ENCODE measurements at regions not wholly inside any gene's neighbourhood (a gene's known extent, or its start where the extent isn't known, plus 50 kb on each side); places are given as distances from the start of the nearest gene placed in this dataset.

DNA sequence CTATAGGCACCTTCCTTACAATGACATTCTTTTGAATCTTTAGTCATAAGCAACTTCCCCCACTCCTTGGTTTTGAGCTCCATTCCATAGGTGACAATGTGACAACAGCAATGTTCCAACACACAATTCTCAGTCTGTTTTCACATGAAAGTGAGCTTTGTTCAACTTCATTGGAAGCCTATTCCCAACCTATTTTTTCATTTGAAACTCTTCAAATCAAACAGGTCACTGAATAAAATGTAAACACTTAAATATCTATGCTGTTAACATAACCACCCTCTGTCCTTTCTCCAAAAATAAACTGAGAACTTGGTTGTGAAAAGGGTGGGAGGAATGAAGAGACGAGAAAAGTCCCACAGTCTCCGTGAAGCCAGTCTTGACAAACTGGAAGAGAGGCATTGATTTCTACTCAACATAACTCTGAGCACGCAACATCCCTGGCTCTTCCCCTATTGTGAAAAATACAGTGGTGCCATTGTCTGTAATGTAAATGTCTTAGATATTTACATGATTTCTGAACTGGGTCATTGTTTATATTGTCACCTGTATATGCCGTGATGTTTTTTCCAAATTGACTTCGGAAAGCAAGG lies 343.1 kb downstream of the TFAP2A start:
- Histone ChIP-seq H3K4me3 (ENCODE audit: low read length) (no peak overlapping the region), H3K9me3 (replicated peaks; ENCODE audit: low read length) (no peaks in the 10 kb centered on the region), H3K9ac (ENCODE audit: low read depth, low read length) (no peak overlapping the region), H3K36me3 (ENCODE audit: insufficient read depth, low read length) (no peaks in the 10 kb centered on the region), H3K4me1 (ENCODE audit: control insufficient read depth, insufficient read depth, low read length) (no peaks in the 10 kb centered on the region), H3K27me3 (ENCODE audit: control insufficient read depth, insufficient read depth, low read length) (no peaks in the 10 kb centered on the region), H3K4me2 (ENCODE audit: low read length) (no peak overlapping the region)

DNA sequence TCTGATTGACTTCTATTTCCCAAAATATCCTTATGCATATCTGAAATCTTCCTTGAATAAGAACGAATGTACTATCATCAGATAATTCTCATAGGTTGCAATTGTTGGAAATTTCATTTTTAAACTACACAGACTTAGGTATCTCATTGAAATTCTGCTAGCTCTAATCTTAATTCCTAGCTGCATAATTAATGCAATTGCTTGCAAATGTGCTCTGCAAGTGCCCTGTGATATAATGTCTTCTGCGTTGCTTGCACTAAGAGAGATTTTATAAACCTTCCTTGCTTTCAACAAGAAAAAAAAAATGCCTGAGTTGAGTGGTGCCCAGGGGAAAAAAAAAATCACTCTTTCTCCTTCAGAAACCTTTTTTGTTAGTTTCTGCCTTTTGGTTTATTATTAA lies 354.9 kb downstream of the TFAP2A start:
- no peaks in the 10 kb centered on the region for H3K27me3 ChIP-seq (ENCODE audit: control insufficient read depth, insufficient read depth, low read length)
- H3K4me2 ChIP-seq (ENCODE audit: low read length) = no peak overlapping the region
- no peaks in the 10 kb centered on the region for H3K9me3 ChIP-seq (replicated peaks; ENCODE audit: low read length)
- H3K9ac ChIP-seq (ENCODE audit: low read depth, low read length) = no peak overlapping the region
- H3K4me1 ChIP-seq (ENCODE audit: control insufficient read depth, insufficient read depth, low read length) = no peaks in the 10 kb centered on the region
- no peaks in the 10 kb centered on the region for H3K36me3 ChIP-seq (ENCODE audit: insufficient read depth, low read length)
- H3K4me3 ChIP-seq (ENCODE audit: low read length) = no peak overlapping the region

DNA sequence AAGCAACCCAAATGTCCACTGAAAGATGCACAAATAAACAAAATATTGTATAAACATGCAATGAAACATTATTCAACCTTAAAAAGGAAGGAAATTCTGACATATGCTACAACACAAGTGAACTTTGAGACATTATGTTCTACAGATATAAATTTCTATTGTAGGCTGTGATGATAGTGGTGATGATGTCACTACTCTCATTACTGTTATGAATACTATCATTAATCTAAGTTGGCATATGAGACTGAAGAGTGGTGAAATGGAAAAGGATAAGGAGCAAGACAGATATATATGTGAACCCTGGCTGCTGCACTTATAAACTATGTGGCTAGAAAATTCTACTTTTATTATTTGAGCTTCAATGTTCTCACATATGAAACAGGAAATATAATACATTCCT lies 360.2 kb downstream of the TFAP2A start:
- no peaks in the 10 kb centered on the region for H3K27me3 ChIP-seq (ENCODE audit: control insufficient read depth, insufficient read depth, low read length)
- no peaks in the 10 kb centered on the region for H3K36me3 ChIP-seq (ENCODE audit: insufficient read depth, low read length)
- no peak overlapping the region for H3K4me3 ChIP-seq (ENCODE audit: low read length)
- H3K9me3 ChIP-seq (replicated peaks; ENCODE audit: low read length) = no peaks in the 10 kb centered on the region
- no peak overlapping the region for H3K9ac ChIP-seq (ENCODE audit: low read depth, low read length)
- H3K4me1 ChIP-seq (ENCODE audit: control insufficient read depth, insufficient read depth, low read length) = no peaks in the 10 kb centered on the region
- no peak overlapping the region for H3K4me2 ChIP-seq (ENCODE audit: low read length)

DNA sequence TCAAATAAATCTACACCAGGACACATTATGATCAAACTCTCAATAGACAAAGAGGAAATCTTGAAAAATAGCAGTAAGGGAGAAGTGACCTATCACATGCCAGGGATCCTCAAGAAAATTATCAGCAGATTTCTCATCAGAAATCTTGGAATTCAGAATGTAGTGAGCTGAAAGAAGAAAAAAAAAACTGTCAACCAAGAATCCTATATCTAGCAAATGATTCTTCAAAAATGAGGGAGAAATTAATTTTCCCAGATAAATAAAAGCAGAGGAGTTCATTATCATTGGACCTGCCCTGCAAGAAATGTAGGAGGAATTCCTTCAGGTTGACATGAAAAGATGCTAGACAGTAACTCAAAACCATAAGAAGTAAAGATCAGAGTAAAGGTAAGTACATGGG lies 363.6 kb downstream of the TFAP2A start:
- no peak overlapping the region for H3K4me2 ChIP-seq (ENCODE audit: low read length)
- H3K9ac ChIP-seq (ENCODE audit: low read depth, low read length) = no peak overlapping the region
- H3K27me3 ChIP-seq (ENCODE audit: control insufficient read depth, insufficient read depth, low read length) = no peaks in the 10 kb centered on the region
- H3K4me1 ChIP-seq (ENCODE audit: control insufficient read depth, insufficient read depth, low read length) = no peaks in the 10 kb centered on the region
- no peaks in the 10 kb centered on the region for H3K36me3 ChIP-seq (ENCODE audit: insufficient read depth, low read length)
- H3K9me3 ChIP-seq (replicated peaks; ENCODE audit: low read length) = no peaks in the 10 kb centered on the region
- no peak overlapping the region for H3K4me3 ChIP-seq (ENCODE audit: low read length)

DNA sequence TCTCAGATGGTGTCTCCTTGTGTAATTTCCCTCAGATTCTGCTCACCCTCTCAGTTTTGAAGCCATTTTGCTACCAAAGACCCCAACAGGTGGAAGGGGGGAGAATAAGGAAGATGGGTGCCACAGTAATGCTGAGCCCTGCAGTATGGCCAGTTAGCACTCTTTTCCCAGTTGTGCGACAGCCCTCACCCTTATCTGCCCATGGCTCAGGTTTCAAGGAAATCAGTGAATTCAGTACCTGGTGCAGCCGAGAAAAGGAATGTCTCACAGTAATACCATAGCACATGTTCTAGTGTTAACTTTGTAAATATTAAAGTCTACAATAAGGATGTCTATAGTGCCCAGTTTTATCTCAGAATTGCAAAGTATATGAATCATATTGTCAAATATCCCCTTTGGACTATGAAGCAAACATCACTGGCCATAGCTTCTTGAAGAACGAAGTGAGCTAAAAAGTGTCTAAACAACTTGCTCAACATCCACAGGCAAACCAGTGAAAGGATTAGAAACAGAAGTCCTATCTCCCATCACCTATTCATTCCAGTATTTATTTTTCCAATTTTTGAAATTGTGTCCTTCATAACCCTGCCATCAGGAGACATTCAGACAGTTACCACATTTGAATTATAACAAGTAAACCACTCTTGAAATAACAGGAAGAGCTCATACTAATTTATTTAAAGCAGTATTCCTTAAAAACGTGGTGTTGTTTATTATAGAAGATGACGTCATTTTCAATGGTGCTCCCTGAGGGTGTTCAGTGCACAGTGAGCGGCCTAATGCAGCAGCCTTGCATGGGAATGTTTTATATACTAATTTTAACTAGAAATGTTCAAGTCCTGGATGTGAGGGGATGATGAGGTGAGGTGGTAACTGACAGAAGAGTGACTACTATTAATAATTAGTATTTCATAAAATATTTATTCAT lies 366.2 kb downstream of the TFAP2A start:
- Histone ChIP-seq H3K4me3 (ENCODE audit: low read length) (no peak overlapping the region), H3K36me3 (ENCODE audit: insufficient read depth, low read length) (no peaks in the 10 kb centered on the region), H3K4me2 (ENCODE audit: low read length) (no peak overlapping the region), H3K9ac (ENCODE audit: low read depth, low read length) (no peak overlapping the region), H3K4me1 (ENCODE audit: control insufficient read depth, insufficient read depth, low read length) (no peaks in the 10 kb centered on the region), H3K9me3 (replicated peaks; ENCODE audit: low read length) (no peaks in the 10 kb centered on the region), H3K27me3 (ENCODE audit: control insufficient read depth, insufficient read depth, low read length) (no peaks in the 10 kb centered on the region)

DNA sequence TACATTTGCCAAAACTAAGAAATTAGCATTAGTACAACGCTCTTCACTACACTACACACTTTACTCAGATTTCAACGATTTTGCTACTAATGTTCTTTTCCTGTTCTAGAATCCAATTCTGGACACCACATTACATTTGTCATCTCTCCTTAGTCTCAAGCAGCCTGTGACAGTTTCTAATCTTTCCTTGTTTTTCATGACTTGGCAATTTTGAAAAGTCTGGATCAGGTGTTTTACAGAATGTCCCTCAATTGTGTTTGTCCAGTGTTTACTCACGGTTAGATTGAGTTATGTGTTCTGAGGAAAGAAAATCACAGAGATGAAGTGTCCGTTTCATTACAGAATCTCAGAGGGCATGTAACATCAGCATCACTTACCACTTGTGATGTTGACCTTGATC lies 372.6 kb downstream of the TFAP2A start:
- Histone ChIP-seq H3K9me3 (replicated peaks; ENCODE audit: low read length) (no peaks in the 10 kb centered on the region), H3K36me3 (ENCODE audit: insufficient read depth, low read length) (no peaks in the 10 kb centered on the region)

DNA sequence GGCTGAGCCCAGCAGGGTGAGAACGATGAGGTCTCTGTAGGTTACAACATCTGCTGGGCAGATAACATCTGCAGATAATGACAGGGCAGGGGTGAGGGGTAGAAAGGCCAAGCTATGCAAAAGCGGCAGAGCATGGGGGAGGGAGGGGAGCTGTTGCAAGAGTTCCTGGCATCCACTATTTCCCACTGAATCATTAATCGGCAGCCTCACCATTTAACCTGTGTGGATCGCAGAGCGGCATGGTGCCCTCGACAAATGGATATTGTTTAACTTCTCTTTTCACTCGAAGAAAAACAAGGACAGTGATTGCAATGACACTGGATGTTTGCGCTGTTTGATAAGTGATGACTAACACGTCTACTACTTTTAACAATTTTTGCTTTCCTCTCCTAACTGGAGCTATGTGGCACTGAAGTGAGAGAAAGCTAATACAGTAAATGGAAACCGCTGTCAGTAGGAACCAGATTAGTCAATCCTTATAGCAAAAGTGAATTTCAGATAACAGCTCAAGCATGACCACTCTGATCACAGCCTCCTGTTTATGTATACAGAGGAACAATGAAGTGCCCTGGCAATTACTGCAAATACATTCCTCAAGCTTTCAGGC lies 381.5 kb downstream of the TFAP2A start:
- no peak overlapping the region for H3K4me2 ChIP-seq (ENCODE audit: low read length)
- no peaks in the 10 kb centered on the region for H3K36me3 ChIP-seq (ENCODE audit: insufficient read depth, low read length)
- H3K9ac ChIP-seq (ENCODE audit: low read depth, low read length) = no peak overlapping the region
- H3K9me3 ChIP-seq (replicated peaks; ENCODE audit: low read length) = no peaks in the 10 kb centered on the region
- no peaks in the 10 kb centered on the region for H3K4me1 ChIP-seq (ENCODE audit: control insufficient read depth, insufficient read depth, low read length)
- H3K27me3 ChIP-seq (ENCODE audit: control insufficient read depth, insufficient read depth, low read length) = no peaks in the 10 kb centered on the region
- no peak overlapping the region for H3K4me3 ChIP-seq (ENCODE audit: low read length)

More for the DNA sequence above, 372.6 kb downstream of the TFAP2A start:
- Histone ChIP-seq H3K4me1 (ENCODE audit: control insufficient read depth, insufficient read depth, low read length) (no peaks in the 10 kb centered on the region), H3K4me2 (ENCODE audit: low read length) (no peak overlapping the region), H3K4me3 (ENCODE audit: low read length) (no peak overlapping the region), H3K27me3 (ENCODE audit: control insufficient read depth, insufficient read depth, low read length) (no peaks in the 10 kb centered on the region), H3K9ac (ENCODE audit: low read depth, low read length) (no peak overlapping the region)

DNA sequence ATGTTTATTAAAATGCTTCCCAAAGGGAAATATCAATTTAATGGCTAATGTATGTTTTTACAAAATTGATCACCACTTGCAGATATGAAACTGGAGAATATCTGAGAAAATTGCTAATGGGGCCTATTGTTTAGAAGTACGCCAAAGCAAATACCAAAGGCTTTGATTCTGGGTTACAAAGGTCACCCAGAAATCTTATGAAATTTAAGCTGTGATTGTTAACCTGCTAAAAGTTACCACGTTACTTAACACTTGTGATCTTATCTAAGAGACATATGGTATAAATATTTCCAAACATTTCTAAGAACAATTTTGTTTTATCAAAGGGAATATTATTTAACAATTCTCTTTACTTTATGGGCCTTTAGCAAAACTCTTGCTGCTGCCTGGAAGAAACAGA lies 383.3 kb downstream of the TFAP2A start:
- Histone ChIP-seq H3K4me3 (ENCODE audit: low read length) (no peak overlapping the region), H3K9me3 (replicated peaks; ENCODE audit: low read length) (no peaks in the 10 kb centered on the region), H3K9ac (ENCODE audit: low read depth, low read length) (no peak overlapping the region), H3K4me2 (ENCODE audit: low read length) (no peak overlapping the region), H3K36me3 (ENCODE audit: insufficient read depth, low read length) (no peaks in the 10 kb centered on the region), H3K4me1 (ENCODE audit: control insufficient read depth, insufficient read depth, low read length) (no peaks in the 10 kb centered on the region), H3K27me3 (ENCODE audit: control insufficient read depth, insufficient read depth, low read length) (no peaks in the 10 kb centered on the region)

DNA sequence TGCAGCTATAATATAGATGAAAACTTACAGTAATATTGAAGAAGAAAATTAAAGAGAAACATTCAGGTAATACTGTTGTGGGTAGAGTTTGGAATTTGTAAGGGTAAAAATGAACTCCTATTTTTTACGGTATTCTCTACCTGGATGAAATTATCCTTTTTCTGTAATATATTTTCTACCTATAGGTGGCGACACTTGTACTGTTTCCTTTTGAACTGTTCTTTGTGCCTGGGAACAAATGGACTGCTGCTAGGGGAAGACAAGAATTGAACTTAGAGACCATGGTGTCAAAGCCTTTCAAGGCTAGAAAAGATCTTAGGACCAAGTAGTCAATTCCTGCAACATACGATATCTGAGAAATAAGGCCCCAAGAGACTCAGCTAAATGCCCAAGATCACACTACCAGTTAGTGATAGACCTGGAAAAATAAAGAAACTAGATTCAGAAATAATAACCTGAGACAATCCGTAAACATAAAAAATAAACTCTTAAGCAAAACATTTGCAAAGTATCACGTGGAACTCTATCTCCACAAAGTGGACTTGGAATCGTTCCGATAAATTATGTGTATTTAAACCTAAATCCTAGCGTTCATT lies 383.8 kb downstream of the TFAP2A start:
- H3K36me3 ChIP-seq (ENCODE audit: insufficient read depth, low read length) = no peaks in the 10 kb centered on the region
- no peak overlapping the region for H3K4me3 ChIP-seq (ENCODE audit: low read length)
- no peaks in the 10 kb centered on the region for H3K4me1 ChIP-seq (ENCODE audit: control insufficient read depth, insufficient read depth, low read length)
- H3K9me3 ChIP-seq (replicated peaks; ENCODE audit: low read length) = no peaks in the 10 kb centered on the region
- H3K27me3 ChIP-seq (ENCODE audit: control insufficient read depth, insufficient read depth, low read length) = no peaks in the 10 kb centered on the region
- H3K4me2 ChIP-seq (ENCODE audit: low read length) = no peak overlapping the region
- no peak overlapping the region for H3K9ac ChIP-seq (ENCODE audit: low read depth, low read length)

DNA sequence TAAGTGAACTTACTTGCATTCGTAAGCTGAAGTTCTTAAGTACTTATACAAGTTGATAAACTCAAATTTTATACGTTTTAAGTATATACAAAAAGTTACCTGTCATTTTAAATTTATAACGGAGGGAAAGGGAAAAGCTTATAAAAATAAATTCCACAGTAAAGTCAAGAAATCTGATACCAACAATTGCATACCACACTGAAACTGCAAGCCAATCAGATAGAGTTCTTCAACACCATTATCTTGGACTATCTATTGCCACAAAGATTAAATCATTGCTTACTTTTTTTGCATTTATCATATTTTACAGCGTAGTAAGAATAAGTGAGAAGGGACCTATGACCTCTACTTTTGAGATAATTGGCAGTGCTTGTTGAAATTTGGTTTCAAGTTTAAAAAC lies 386.7 kb downstream of the TFAP2A start:
- H3K4me2 ChIP-seq (ENCODE audit: low read length) = no peak overlapping the region
- no peaks in the 10 kb centered on the region for H3K27me3 ChIP-seq (ENCODE audit: control insufficient read depth, insufficient read depth, low read length)
- no peaks in the 10 kb centered on the region for H3K36me3 ChIP-seq (ENCODE audit: insufficient read depth, low read length)
- H3K9me3 ChIP-seq (replicated peaks; ENCODE audit: low read length) = no peaks in the 10 kb centered on the region
- H3K4me3 ChIP-seq (ENCODE audit: low read length) = no peak overlapping the region
- no peaks in the 10 kb centered on the region for H3K4me1 ChIP-seq (ENCODE audit: control insufficient read depth, insufficient read depth, low read length)
- H3K9ac ChIP-seq (ENCODE audit: low read depth, low read length) = no peak overlapping the region

DNA sequence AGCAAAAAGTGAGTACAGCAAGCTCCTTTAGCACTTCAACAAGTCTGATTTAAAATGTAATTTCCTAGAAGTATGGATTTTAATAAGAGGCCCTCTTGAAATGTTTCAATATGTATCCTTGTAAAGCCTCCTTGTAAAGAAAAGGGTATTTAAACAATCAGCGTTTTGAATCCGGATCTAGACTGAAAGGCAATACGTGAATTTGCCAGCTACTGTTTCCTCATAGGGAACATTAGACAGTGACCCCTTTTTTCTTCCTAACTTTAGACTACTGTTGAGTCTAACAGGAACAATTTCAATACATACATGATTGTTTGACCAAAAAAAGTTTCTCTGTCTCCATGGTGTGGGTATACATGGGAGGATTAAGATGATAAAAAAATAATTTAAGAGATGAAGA lies 395.0 kb downstream of the TFAP2A start:
- Histone ChIP-seq H3K4me1 (ENCODE audit: control insufficient read depth, insufficient read depth, low read length) (no peaks in the 10 kb centered on the region), H3K27me3 (ENCODE audit: control insufficient read depth, insufficient read depth, low read length) (no peaks in the 10 kb centered on the region), H3K9ac (ENCODE audit: low read depth, low read length) (no peak overlapping the region), H3K4me3 (ENCODE audit: low read length) (no peak overlapping the region), H3K36me3 (ENCODE audit: insufficient read depth, low read length) (no peaks in the 10 kb centered on the region), H3K4me2 (ENCODE audit: low read length) (no peak overlapping the region), H3K9me3 (replicated peaks; ENCODE audit: low read length) (peaks cover 5% of the 10 kb centered on the region)

All from skeletal muscle satellite cell (primary cell).